ENCODE measurements at regions not wholly inside any gene's neighbourhood (a gene's known extent, or its start where the extent isn't known, plus 50 kb on each side); places are given as distances from the start of the nearest gene placed in this dataset.

DNA sequence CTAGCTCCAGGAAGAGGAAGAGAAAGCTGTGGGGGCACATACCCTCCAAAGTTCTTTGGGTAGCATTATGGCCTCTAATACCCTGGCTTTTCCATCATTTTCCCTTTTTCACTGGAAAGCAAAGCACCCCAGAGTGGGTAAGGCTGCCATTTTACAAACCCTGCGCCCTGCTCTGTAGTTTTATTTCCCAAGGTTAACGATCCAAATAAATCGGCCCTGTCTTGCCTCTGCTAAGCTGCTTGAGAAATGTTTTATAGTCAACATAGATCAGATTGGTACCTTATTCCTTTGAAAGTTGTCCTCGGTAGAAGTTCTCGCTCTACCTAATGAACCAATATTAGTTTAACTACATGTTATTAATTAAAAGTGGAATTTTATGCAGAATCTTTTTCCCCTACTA, 328.2 kb downstream of the NPIPA8 start:
- no peak overlapping the region for H3K9ac ChIP-seq (ENCODE audit: low read length)
- H3K9me3 ChIP-seq (ENCODE audit: low read length): no peaks in the 10 kb centered on the region
- H3K4me1 ChIP-seq (ENCODE audit: insufficient read depth, low read length): no peaks in the 10 kb centered on the region

GRCh38 chr16:18003033-18003432, 333.5 kb downstream of the NPIPA8 start:
- Histone ChIP-seq H3K4me1 (ENCODE audit: insufficient read depth, low read length) (no peaks in the 10 kb centered on the region), H3K27me3 (ENCODE audit: control insufficient read depth in 1 of 2, insufficient read depth in 2 of 2, low read length in 2 of 2) (no peaks in the 10 kb centered on the region), H3K36me3 (ENCODE audit: insufficient read depth, low read length) (no peaks in the 10 kb centered on the region), H3K9me3 (ENCODE audit: low read length) (no peaks in the 10 kb centered on the region), H3K27ac (ENCODE audit: low read depth, low read length) (no peak overlapping the region), H3K9ac (ENCODE audit: low read length) (no peak overlapping the region), H3K4me3 (ENCODE audit: low read depth in 1 of 2, low read length in 2 of 2) (no peak overlapping the region)

More for the DNA sequence above, 328.2 kb downstream of the NPIPA8 start:
- Histone ChIP-seq H3K27me3 (ENCODE audit: control insufficient read depth in 1 of 2, insufficient read depth in 2 of 2, low read length in 2 of 2) (no peaks in the 10 kb centered on the region), H3K27ac (ENCODE audit: low read depth, low read length) (no peak overlapping the region), H3K36me3 (ENCODE audit: insufficient read depth, low read length) (no peaks in the 10 kb centered on the region), H3K4me3 (ENCODE audit: low read depth in 1 of 2, low read length in 2 of 2) (no peak overlapping the region)

- Histone ChIP-seq H3K4me3 (ENCODE audit: low read depth in 1 of 2, low read length in 2 of 2) (no peak overlapping the region), H3K27me3 (ENCODE audit: control insufficient read depth in 1 of 2, insufficient read depth in 2 of 2, low read length in 2 of 2) (no peaks in the 10 kb centered on the region), H3K36me3 (ENCODE audit: insufficient read depth, low read length) (no peaks in the 10 kb centered on the region), H3K9me3 (ENCODE audit: low read length) (no peaks in the 10 kb centered on the region), H3K9ac (ENCODE audit: low read length) (no peak overlapping the region), H3K4me1 (ENCODE audit: insufficient read depth, low read length) (no peaks in the 10 kb centered on the region), H3K27ac (ENCODE audit: low read depth, low read length) (no peak overlapping the region)
Measured at GRCh38 chr16:17998996-17999395, 337.5 kb downstream of the NPIPA8 start.

- Histone ChIP-seq H3K4me1 (ENCODE audit: insufficient read depth, low read length) (no peaks in the 10 kb centered on the region), H3K27ac (ENCODE audit: low read depth, low read length) (no peak overlapping the region), H3K9ac (ENCODE audit: low read length) (no peak overlapping the region), H3K9me3 (ENCODE audit: low read length) (no peaks in the 10 kb centered on the region), H3K27me3 (ENCODE audit: control insufficient read depth in 1 of 2, insufficient read depth in 2 of 2, low read length in 2 of 2) (no peaks in the 10 kb centered on the region), H3K36me3 (ENCODE audit: insufficient read depth, low read length) (no peaks in the 10 kb centered on the region), H3K4me3 (ENCODE audit: low read depth in 1 of 2, low read length in 2 of 2) (no peak overlapping the region)
Measured at GRCh38 chr16:17998550-17998949, 338.0 kb downstream of the NPIPA8 start.

DNA sequence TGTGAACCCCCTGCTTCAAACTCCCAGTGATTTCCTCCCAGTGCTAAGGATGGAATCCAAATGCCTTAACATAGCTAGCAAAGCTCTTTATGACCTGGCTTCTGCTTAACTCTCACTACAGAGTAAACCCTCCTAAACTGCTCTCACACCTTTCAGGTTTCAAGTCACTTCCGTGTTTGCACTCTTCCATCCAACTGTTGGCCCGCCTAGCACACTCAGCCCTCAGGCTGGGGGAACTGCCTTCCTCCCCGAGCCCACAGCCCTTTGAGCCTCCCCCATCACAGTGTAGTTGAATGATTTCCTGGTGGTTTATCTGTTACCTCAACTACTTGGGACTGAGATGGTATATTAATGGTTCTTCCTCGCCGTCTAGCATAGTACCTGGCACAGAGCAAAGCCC, 342.5 kb downstream of the NPIPA8 start:
- Histone ChIP-seq H3K27me3 (ENCODE audit: control insufficient read depth in 1 of 2, insufficient read depth in 2 of 2, low read length in 2 of 2) (no peaks in the 10 kb centered on the region), H3K36me3 (ENCODE audit: insufficient read depth, low read length) (no peaks in the 10 kb centered on the region), H3K4me1 (ENCODE audit: insufficient read depth, low read length) (no peaks in the 10 kb centered on the region)

GRCh38 chr16:17992416-17992815, 344.1 kb downstream of the NPIPA8 start:
- H3K9ac ChIP-seq (ENCODE audit: low read length): no peak overlapping the region
- no peaks in the 10 kb centered on the region for H3K9me3 ChIP-seq (ENCODE audit: low read length)
- H3K36me3 ChIP-seq (ENCODE audit: insufficient read depth, low read length): no peaks in the 10 kb centered on the region
- no peaks in the 10 kb centered on the region for H3K4me1 ChIP-seq (ENCODE audit: insufficient read depth, low read length)
- H3K4me3 ChIP-seq (ENCODE audit: low read depth in 1 of 2, low read length in 2 of 2): no peak overlapping the region
- H3K27ac ChIP-seq (ENCODE audit: low read depth, low read length): no peak overlapping the region
- no peaks in the 10 kb centered on the region for H3K27me3 ChIP-seq (ENCODE audit: control insufficient read depth in 1 of 2, insufficient read depth in 2 of 2, low read length in 2 of 2)

More for the DNA sequence above, 342.5 kb downstream of the NPIPA8 start:
- Histone ChIP-seq H3K27ac (ENCODE audit: low read depth, low read length) (no peak overlapping the region), H3K4me3 (ENCODE audit: low read depth in 1 of 2, low read length in 2 of 2) (no peak overlapping the region), H3K9ac (ENCODE audit: low read length) (no peak overlapping the region), H3K9me3 (ENCODE audit: low read length) (no peaks in the 10 kb centered on the region)

DNA sequence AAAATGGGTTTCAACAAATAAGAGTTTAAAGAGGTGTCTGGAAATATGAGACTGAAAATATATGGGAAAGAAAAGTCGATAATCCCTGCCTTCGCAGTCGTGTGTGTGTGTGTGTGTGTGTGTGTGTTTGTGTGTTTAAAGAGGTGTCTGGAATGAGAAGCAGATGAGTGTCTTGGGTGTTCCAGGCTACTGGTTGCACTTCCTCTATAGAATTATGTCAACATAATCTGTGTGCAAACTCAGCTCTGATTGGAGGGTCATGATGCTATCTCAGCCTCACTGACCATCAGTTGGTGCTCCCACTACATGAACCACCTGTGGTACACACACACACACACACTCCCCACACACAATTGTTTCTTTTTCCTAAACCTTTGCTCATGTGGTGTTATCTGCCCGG, 347.3 kb downstream of the NPIPA8 start:
- Histone ChIP-seq H3K27ac (ENCODE audit: low read depth, low read length) (no peak overlapping the region), H3K27me3 (ENCODE audit: control insufficient read depth in 1 of 2, insufficient read depth in 2 of 2, low read length in 2 of 2) (no peaks in the 10 kb centered on the region), H3K9me3 (ENCODE audit: low read length) (no peaks in the 10 kb centered on the region), H3K4me1 (ENCODE audit: insufficient read depth, low read length) (no peaks in the 10 kb centered on the region), H3K9ac (ENCODE audit: low read length) (no peak overlapping the region), H3K36me3 (ENCODE audit: insufficient read depth, low read length) (no peaks in the 10 kb centered on the region), H3K4me3 (ENCODE audit: low read depth in 1 of 2, low read length in 2 of 2) (no peak overlapping the region)

GRCh38 chr16:17988839-17989238, 347.7 kb downstream of the NPIPA8 start:
- no peak overlapping the region for H3K4me3 ChIP-seq (ENCODE audit: low read depth in 1 of 2, low read length in 2 of 2)

GRCh38 chr16:17986991-17987390, 349.5 kb downstream of the NPIPA8 start:
- H3K4me3 ChIP-seq (ENCODE audit: low read depth in 1 of 2, low read length in 2 of 2): no peak overlapping the region
- no peaks in the 10 kb centered on the region for H3K9me3 ChIP-seq (ENCODE audit: low read length)
- no peak overlapping the region for H3K27ac ChIP-seq (ENCODE audit: low read depth, low read length)
- H3K27me3 ChIP-seq (ENCODE audit: control insufficient read depth in 1 of 2, insufficient read depth in 2 of 2, low read length in 2 of 2): no peaks in the 10 kb centered on the region
- H3K9ac ChIP-seq (ENCODE audit: low read length): no peak overlapping the region
- no peaks in the 10 kb centered on the region for H3K4me1 ChIP-seq (ENCODE audit: insufficient read depth, low read length)
- no peaks in the 10 kb centered on the region for H3K36me3 ChIP-seq (ENCODE audit: insufficient read depth, low read length)

More at GRCh38 chr16:17988839-17989238, 347.7 kb downstream of the NPIPA8 start:
- H3K9ac ChIP-seq (ENCODE audit: low read length): no peak overlapping the region
- H3K27ac ChIP-seq (ENCODE audit: low read depth, low read length): no peak overlapping the region
- no peaks in the 10 kb centered on the region for H3K27me3 ChIP-seq (ENCODE audit: control insufficient read depth in 1 of 2, insufficient read depth in 2 of 2, low read length in 2 of 2)
- no peaks in the 10 kb centered on the region for H3K9me3 ChIP-seq (ENCODE audit: low read length)
- H3K4me1 ChIP-seq (ENCODE audit: insufficient read depth, low read length): no peaks in the 10 kb centered on the region
- no peaks in the 10 kb centered on the region for H3K36me3 ChIP-seq (ENCODE audit: insufficient read depth, low read length)

GRCh38 chr16:17984810-17985209, 351.7 kb downstream of the NPIPA8 start:
- Histone ChIP-seq H3K9me3 (ENCODE audit: low read length) (no peaks in the 10 kb centered on the region), H3K27me3 (ENCODE audit: control insufficient read depth in 1 of 2, insufficient read depth in 2 of 2, low read length in 2 of 2) (no peaks in the 10 kb centered on the region), H3K4me3 (ENCODE audit: low read depth in 1 of 2, low read length in 2 of 2) (no peak overlapping the region), H3K4me1 (ENCODE audit: insufficient read depth, low read length) (no peaks in the 10 kb centered on the region), H3K9ac (ENCODE audit: low read length) (no peak overlapping the region), H3K27ac (ENCODE audit: low read depth, low read length) (no peak overlapping the region), H3K36me3 (ENCODE audit: insufficient read depth, low read length) (no peaks in the 10 kb centered on the region)

DNA sequence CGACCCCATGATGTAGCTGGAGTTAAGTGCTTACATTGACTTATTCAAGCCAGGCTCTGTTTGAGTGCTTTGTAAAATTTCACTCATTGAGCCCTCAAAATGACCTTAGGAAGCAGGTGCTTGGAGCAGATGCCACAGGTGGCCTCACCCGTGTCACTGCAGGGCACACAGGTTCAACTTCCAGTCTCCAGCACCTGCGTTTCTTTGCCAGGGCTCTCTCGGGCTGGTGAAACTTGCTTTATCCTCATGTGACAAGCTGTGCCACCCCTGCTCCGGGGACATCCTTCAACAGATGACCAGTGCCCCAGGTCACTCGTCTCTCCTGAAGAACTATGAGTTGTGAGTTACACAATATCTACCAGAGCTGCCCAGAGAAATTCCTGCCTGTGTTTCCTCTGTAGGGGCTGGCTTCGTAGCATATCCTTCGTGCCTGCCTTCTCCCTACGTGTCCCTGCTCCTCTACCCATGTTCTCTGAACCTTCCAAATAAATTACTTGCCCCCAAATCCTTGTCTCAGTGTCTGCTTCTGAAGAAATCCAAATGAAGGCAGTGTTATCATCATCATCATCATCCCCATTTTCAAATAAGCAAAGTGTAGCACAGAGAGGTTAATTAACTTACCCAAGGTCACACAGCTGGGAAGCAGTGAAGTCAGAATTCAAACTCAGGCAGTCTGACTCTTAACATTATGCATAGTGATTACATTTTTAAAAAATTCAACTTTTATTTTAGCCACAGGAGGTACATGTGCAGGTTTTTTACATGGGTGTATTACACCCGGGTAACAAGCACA, 352.5 kb downstream of the NPIPA8 start:
- Histone ChIP-seq H3K27me3 (ENCODE audit: control insufficient read depth in 1 of 2, insufficient read depth in 2 of 2, low read length in 2 of 2) (no peaks in the 10 kb centered on the region), H3K9ac (ENCODE audit: low read length) (no peak overlapping the region), H3K9me3 (ENCODE audit: low read length) (no peaks in the 10 kb centered on the region), H3K4me3 (ENCODE audit: low read depth in 1 of 2, low read length in 2 of 2) (no peak overlapping the region), H3K36me3 (ENCODE audit: insufficient read depth, low read length) (no peaks in the 10 kb centered on the region), H3K27ac (ENCODE audit: low read depth, low read length) (no peak overlapping the region), H3K4me1 (ENCODE audit: insufficient read depth, low read length) (no peaks in the 10 kb centered on the region)

GRCh38 chr16:17983114-17983513, 353.4 kb downstream of the NPIPA8 start:
- H3K9me3 ChIP-seq (ENCODE audit: low read length): no peaks in the 10 kb centered on the region
- no peak overlapping the region for H3K27ac ChIP-seq (ENCODE audit: low read depth, low read length)
- no peaks in the 10 kb centered on the region for H3K27me3 ChIP-seq (ENCODE audit: control insufficient read depth in 1 of 2, insufficient read depth in 2 of 2, low read length in 2 of 2)
- no peak overlapping the region for H3K9ac ChIP-seq (ENCODE audit: low read length)
- no peak overlapping the region for H3K4me3 ChIP-seq (ENCODE audit: low read depth in 1 of 2, low read length in 2 of 2)
- no peaks in the 10 kb centered on the region for H3K36me3 ChIP-seq (ENCODE audit: insufficient read depth, low read length)
- no peaks in the 10 kb centered on the region for H3K4me1 ChIP-seq (ENCODE audit: insufficient read depth, low read length)

All from muscle layer of colon (tissue), 2 donors.